K562 (cell line): ENCODE measurements at regions not wholly inside any gene's neighbourhood (a gene's known extent, or its start where the extent isn't known, plus 50 kb on each side); places are given as distances from the start of the nearest gene placed in this dataset.
A peak's percentile ranks its signal among the peaks of the same experiment; 100 is the strongest.

Source experiments
- ATAC-seq: fragments of 200-7000 bp; cut with Tn5 transposase; 3 replicates; pipeline ENCODE4 v1.9.1; 2020; ENCODE audit warnings: moderate library complexity
- BruUV-seq: library from RNA; stranded (reverse); fragments of 400-500 nt; replicated peaks from 2 replicates; lab custom pipeline; 2021; lab: Mats Ljungman, UMichigan
- CTCF ChIA-PET: fragments of 300-600 bp; formaldehyde crosslinking; extraction: SDS; loops from one replicate; lab custom pipeline; 2021; ENCODE audit warnings: low intra/inter-chr PET ratio; lab: Yijun Ruan, JAX
- POLR2A ChIA-PET: fragments of 300-600, 350-650 bp; sonication (Branson Sonifier 250); formaldehyde crosslinking; extraction: SDS; loops from one replicate; lab custom pipeline; 2021; ENCODE audit warnings: antibody characterized with exemption, inconsistent platforms; lab: Yijun Ruan, JAX
- DNase-seq, 4 experiments: peaks; one replicate each; pipeline versions ENCODE4 v3.0.0 to v3.0.0-alpha.2; 2011 to 2018; ENCODE audit warnings: low spot score in 3 of 4, mixed read lengths in 3 of 4; ENCODE audit errors: extremely low read depth in 1 of 4
- FAIRE-seq: peaks from 2 replicates; lab custom pipeline; 2011; peaks lifted over from hg19 to GRCh38; lab: Jason Lieb, UNC
- H2AFZ ChIP-seq: 2 replicates; pipeline ENCODE4 v1.6.0; 2011; ENCODE audit warnings: low read depth, low read length, control low read depth, inconsistent platforms
- H3K27ac ChIP-seq: fragments of 200-600 bp; 3 replicates; pipeline ENCODE4 v1.8.0; 2011; ENCODE audit warnings: low read depth, mild to moderate bottlenecking, control low read depth, inconsistent platforms, low read length, moderate library complexity, mixed read lengths; ENCODE audit errors: extremely low read depth
- H3K27me3 ChIP-seq, 2 experiments: fragments of 300-600 bp in 1 of 2; 2 replicates in 1 of 2; 3 replicates in 1 of 2; pipeline versions ENCODE4 v1.6.0 to v1.8.0; 2011; ENCODE audit warnings: inconsistent platforms in 2 of 2, low read length in 2 of 2, mild to moderate bottlenecking in 1 of 2, mixed read lengths in 1 of 2, moderate library complexity in 1 of 2; ENCODE audit not compliant: control insufficient read depth in 2 of 2, insufficient read depth in 2 of 2
- H3K36me3 ChIP-seq: fragments of 300-600 bp; 3 replicates; pipeline ENCODE4 v1.8.0; 2011; ENCODE audit warnings: mild to moderate bottlenecking, low read length, inconsistent platforms; ENCODE audit not compliant: control insufficient read depth, insufficient read depth
- H3K4me1 ChIP-seq, 2 experiments: fragments of 200-600 bp in 1 of 2; replicated peaks in 1 of 2; 2 replicates in 1 of 2; 3 replicates in 1 of 2; pipeline versions ENCODE4 v1.5.1 to v1.8.0; 2011; ENCODE audit warnings: inconsistent platforms in 2 of 2, low read length in 2 of 2, mild to moderate bottlenecking in 1 of 2, mixed read lengths in 1 of 2, moderate library complexity in 1 of 2; ENCODE audit not compliant: control insufficient read depth in 2 of 2, insufficient read depth in 2 of 2
- H3K4me2 ChIP-seq: 2 replicates; pipeline ENCODE4 v1.6.1; 2011; ENCODE audit warnings: low read length, control low read depth, inconsistent platforms, mixed read lengths; ENCODE audit not compliant: insufficient read depth
- H3K4me3 ChIP-seq: fragments of 200-600 bp; sonication (generic), shearing (Covaris generic); 2 replicates; pipeline ENCODE4 v1.5.1; 2016; ENCODE audit warnings: control low read depth, inconsistent platforms
- H3K79me2 ChIP-seq: fragments of 200-600 bp; 3 replicates; pipeline ENCODE4 v1.8.0; 2011; ENCODE audit warnings: low read length, inconsistent platforms; ENCODE audit not compliant: control insufficient read depth, insufficient read depth
- H3K9ac ChIP-seq, 2 experiments: 2 replicates each; pipeline versions ENCODE4 v1.6.0 to v1.6.1; 2011; ENCODE audit warnings: low read depth in 2 of 2, low read length in 2 of 2, control low read depth in 1 of 2, inconsistent platforms in 1 of 2, mild to moderate bottlenecking in 1 of 2, mixed read lengths in 1 of 2; ENCODE audit not compliant: insufficient read depth in 1 of 2
- H3K9me1 ChIP-seq: one replicate; pipeline ENCODE4 v1.6.0; 2011; ENCODE audit warnings: inconsistent platforms, mild to moderate bottlenecking, low read length, moderate library complexity; ENCODE audit not compliant: control insufficient read depth, insufficient read depth
- H3K9me3 ChIP-seq: replicated peaks from 2 replicates; pipeline ENCODE4 v1.5.1; 2011; ENCODE audit warnings: low read depth, low read length, inconsistent platforms; ENCODE audit not compliant: control insufficient read depth, insufficient read depth
- H4K20me1 ChIP-seq: replicated peaks from 2 replicates; pipeline ENCODE4 v1.6.1; 2011; ENCODE audit warnings: low read length, inconsistent platforms, mixed read lengths; ENCODE audit not compliant: control insufficient read depth, insufficient read depth
- GTF2B ChIP-seq: IDR thresholded peaks from 2 replicates; pipeline ENCODE4 v1.6.1; 2011; ENCODE audit not compliant: insufficient read length; ENCODE audit errors: extremely low read depth
- HNRNPH1 ChIP-seq: fragments of 200-400 bp; formaldehyde crosslinking; optimal IDR thresholded peaks from 2 replicates; pipeline ENCODE3; 2017; ENCODE audit warnings: low read depth, mild to moderate bottlenecking, low read length, moderate library complexity
- NFIC ChIP-seq: fragments of 450-650 bp; IDR thresholded peaks from 2 replicates; pipeline ENCODE4 v1.6.1; 2017; ENCODE audit warnings: mild to moderate bottlenecking, inconsistent platforms
- NFIX ChIP-seq: fragments of 250-450 bp; sonication (Bioruptor Pico); IDR thresholded peaks from 2 replicates; pipeline ENCODE4 v1.4.0; 2020; ENCODE audit warnings: low read depth, mild to moderate bottlenecking, moderate library complexity
- NR2C2 ChIP-seq, 2 experiments: fragments of 200-800 bp in 1 of 2; sonication (Bioruptor generic) in 1 of 2; sonication (generic) in 1 of 2; formaldehyde crosslinking in 1 of 2; IDR thresholded peaks; 2 replicates each; pipeline versions ENCODE4 v1.6.1 to v1.8.0; 2016 to 2022; ENCODE audit warnings: mild to moderate bottlenecking in 1 of 2, missing compliant biosample characterization in 1 of 2, missing genetic modification characterization in 1 of 2, missing genetic modification reagents in 1 of 2
- WGBS: fragments of 100-300 bp; shearing (Covaris generic); methylation state at CpG from one replicate; pipeline ENCODE4 v1.1.6; 2016; ENCODE audit warnings: low coverage, mixed read lengths; ENCODE audit not compliant: insufficient coverage; ENCODE audit errors: missing lambda C conversion rate; 5-methylcytosine and 5-hydroxymethylcytosine counted together
- in situ Hi-C: fragments of 300-500 bp; cut with MboI; formaldehyde crosslinking; loops from 4 replicates; pipeline ENCODE4 v1.15.0; 2018; ENCODE audit warnings: inconsistent platforms, mixed read lengths
- intact Hi-C: fragments of 100-400 bp; cut with micrococcal nuclease; formaldehyde crosslinking; loops from 2 replicates; pipeline ENCODE4 v1.14.2; 2022

DNA sequence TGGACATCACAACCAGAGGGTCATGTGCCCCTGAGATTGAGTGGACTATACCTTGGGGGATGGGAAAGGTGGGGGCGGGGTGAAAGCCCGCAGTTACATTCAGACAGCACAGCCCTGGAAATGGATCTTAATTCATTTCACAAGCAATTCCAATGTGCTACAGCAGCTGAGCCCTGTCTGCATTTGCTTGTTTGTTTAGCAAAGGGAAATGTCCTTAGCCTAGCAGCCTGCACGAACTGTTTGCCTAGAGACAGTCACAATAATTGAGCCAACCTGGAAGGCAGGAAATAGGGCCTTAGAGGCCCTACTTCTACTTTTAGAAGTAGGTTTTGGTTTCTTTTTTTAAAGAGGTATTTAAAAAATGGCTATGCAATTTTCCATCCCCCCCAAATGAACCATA is 177.3 kb upstream of the KL start:
- in situ Hi-C loops = no loop called here
- Histone ChIP-seq H3K9me1 (no peaks in the 10 kb centered on the region), H3K4me1 (no peaks in the 10 kb centered on the region), H3K9ac (no peak overlapping the region), H3K27me3 (peaks cover 0 to 6% of the 10 kb centered on the region in 2 experiments; a peak in 2 of 5 replicates), H3K79me2 (no peaks in the 10 kb centered on the region), H2AFZ (no peak overlapping the region), H3K9me3 (no peaks in the 10 kb centered on the region), H3K4me3 (no peak overlapping the region), H3K36me3 (no peaks in the 10 kb centered on the region), H4K20me1 (no peaks in the 10 kb centered on the region), H3K4me2 (no peak overlapping the region), H3K27ac (no peak overlapping the region)
- ChIA-PET CTCF (no interaction called here), POLR2A (no interaction called here)
- no peak for ATAC-seq
- WGBS = 4% methylated on average over 3 of the region's 3 CpGs
- BruUV-seq = no TSS peak
- TF ChIP-seq HNRNPH1 (no peak), GTF2B (no peak)
- FAIRE-seq = no peak
- intact Hi-C loops = no loop called here
- DNase-seq = no peak

DNA sequence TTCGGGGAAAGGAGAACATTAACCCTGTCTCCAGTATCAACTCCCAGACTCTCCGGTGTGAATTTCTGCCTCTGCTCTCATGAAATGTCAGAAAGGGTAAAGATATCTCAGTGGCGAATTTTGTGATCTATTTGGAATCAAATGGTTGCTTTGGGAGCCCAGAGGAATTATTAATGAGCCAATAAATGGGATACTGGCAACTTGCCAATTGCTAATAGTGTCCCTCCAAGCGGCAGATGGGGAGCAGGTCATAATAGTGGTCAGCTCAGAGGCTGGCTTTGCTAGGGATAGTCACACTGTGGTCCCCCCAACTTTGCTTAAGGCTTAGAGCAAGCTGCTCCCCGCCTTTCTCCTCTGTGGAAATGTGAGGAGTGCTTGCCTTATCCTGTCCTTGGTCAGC is 176.1 kb upstream of the KL start:
- H3K4me3 ChIP-seq = no peak overlapping the region
- no peaks in the 10 kb centered on the region for H3K9me1 ChIP-seq
- in situ Hi-C loops = no loop called here
- no peak overlapping the region for H3K4me2 ChIP-seq
- no peaks in the 10 kb centered on the region for H3K9me3 ChIP-seq
- DNase-seq = no peak
- BruUV-seq = no TSS peak
- no peak for FAIRE-seq
- ATAC-seq = no peak
- intact Hi-C loops = no loop called here
- ChIA-PET CTCF (no interaction called here), POLR2A (no interaction called here)
- H3K9ac ChIP-seq = no peak overlapping the region
- H3K27me3 ChIP-seq = peaks cover 0 to 6% of the 10 kb centered on the region in 2 experiments; a peak in 2 of 5 replicates
- no peaks in the 10 kb centered on the region for H3K4me1 ChIP-seq
- no peak overlapping the region for H2AFZ ChIP-seq
- no peak overlapping the region for H3K27ac ChIP-seq
- H4K20me1 ChIP-seq = no peaks in the 10 kb centered on the region
- 0% methylated on average over 4 of the region's 5 CpGs for WGBS
- no peaks in the 10 kb centered on the region for H3K36me3 ChIP-seq
- TF ChIP-seq NFIX (CRISPR knock-in tag) = peak; percentile 72
- TF ChIP-seq NR2C2 (CRISPR knock-in tag; IDR thresholded peaks at IDR 0.05) = no peak
- TF ChIP-seq NR2C2 (tag; IDR thresholded peaks at IDR 0.05) = no peak
- peak; percentile 86 for TF ChIP-seq NFIC
- H3K79me2 ChIP-seq = no peaks in the 10 kb centered on the region
